Stimulated activated CD8-positive, alpha-beta memory T cell treated with anti-CD3 and anti-CD28 coated beads, Interleukin-4, amount 100 ng/mL, for 4 hours (primary cell): ENCODE measurements at regions not wholly inside any gene's neighbourhood (a gene's known extent, or its start where the extent isn't known, plus 50 kb on each side); places are given as distances from the start of the nearest gene placed in this dataset.

Experiments
- DNase-seq, 2 donors: peaks; one replicate each; pipeline ENCODE4 v3.0.0-alpha.2; 2020; ENCODE audit warnings: low read depth in 2 of 2, low spot score in 1 of 2

- no peak for DNase-seq
Measured at GRCh38 chrX:15191830-15192229, 78.1 kb downstream of the ASB9 start.

GRCh38 chrX:15188039-15188438 lies 81.8 kb downstream of the ASB9 start:
- DNase-seq: no peak

GRCh38 chrX:15177316-15177715 lies 92.6 kb downstream of the ASB9 start:
- no peak for DNase-seq

- no peak for DNase-seq
Measured at GRCh38 chrX:15173411-15173810, 96.5 kb downstream of the ASB9 start.

- DNase-seq: no peak
Measured at GRCh38 chrX:15170927-15171326, 99.0 kb downstream of the ASB9 start.

- DNase-seq: no peak
Measured at GRCh38 chrX:15167826-15168225, 102.1 kb downstream of the ASB9 start.

GRCh38 chrX:15165832-15166231 lies 104.1 kb downstream of the ASB9 start:
- no peak for DNase-seq

GRCh38 chrX:15163131-15163530 lies 106.8 kb downstream of the ASB9 start:
- no peak for DNase-seq

- DNase-seq: no peak
Measured at GRCh38 chrX:15160558-15161095, 109.3 kb downstream of the ASB9 start.

- no peak for DNase-seq
Measured at GRCh38 chrX:15158736-15159406, 111.0 kb downstream of the ASB9 start.

- no peak for DNase-seq
Measured at GRCh38 chrX:15158350-15158735, 111.5 kb downstream of the ASB9 start.

- DNase-seq: no peak
Measured at GRCh38 chrX:15157624-15158023, 112.3 kb downstream of the ASB9 start.

GRCh38 chrX:15151267-15152186 lies 118.4 kb downstream of the ASB9 start:
- no peak for DNase-seq

GRCh38 chrX:15150586-15150985 lies 119.3 kb downstream of the ASB9 start:
- DNase-seq: no peak

GRCh38 chrX:15146515-15146914 lies 123.4 kb downstream of the ASB9 start:
- DNase-seq: no peak

- DNase-seq: no peak
Measured at GRCh38 chrX:15143825-15144121, 126.1 kb downstream of the ASB9 start.

- peak in 1 of 2 donors; percentile 28 for DNase-seq
Measured at GRCh38 chrX:15143050-15143824, 126.6 kb downstream of the ASB9 start.

GRCh38 chrX:15142084-15142715 lies 127.7 kb downstream of the ASB9 start:
- no peak for DNase-seq

GRCh38 chrX:15136795-15137194 lies 133.1 kb downstream of the ASB9 start:
- no peak for DNase-seq

- DNase-seq: no peak
Measured at GRCh38 chrX:15129412-15129811, 140.5 kb downstream of the ASB9 start.

GRCh38 chrX:15128861-15129260 lies 141.0 kb downstream of the ASB9 start:
- no peak for DNase-seq
